SK-N-SH (cell line): ENCODE measurements at regions not wholly inside any gene's neighbourhood (a gene's known extent, or its start where the extent isn't known, plus 50 kb on each side); places are given as distances from the start of the nearest gene placed in this dataset.
"Not testable (repeated sequence)": the region's sequence is repeated elsewhere in the genome, so short reads cannot be mapped to it uniquely, and the experiment has no call there.

Experiments used
- CTCF ChIA-PET: fragments of 300-600, 350-600 bp; formaldehyde crosslinking; extraction: SDS; loops from one replicate; lab custom pipeline; 2021; lab: Yijun Ruan, JAX
- POLR2A ChIA-PET: fragments of 350-600 bp; sonication (Branson Sonifier 250); formaldehyde crosslinking; extraction: SDS; loops from one replicate; lab custom pipeline; 2020; ENCODE audit warnings: antibody characterized with exemption, inconsistent platforms; lab: Yijun Ruan, JAX
- DNase-seq: peaks from one replicate; pipeline ENCODE4 v3.0.0; 2012
- H2AFZ ChIP-seq: fragments of 200-600 bp; sonication (generic); 2 replicates; pipeline ENCODE4 v1.8.1; 2016; ENCODE audit warnings: antibody characterized with exemption, mild to moderate bottlenecking, low read depth
- H3F3A ChIP-seq: fragments of 200-600 bp; sonication (generic); replicated peaks from 2 replicates; pipeline ENCODE3; 2016; ENCODE audit warnings: antibody characterized with exemption, mild to moderate bottlenecking; ENCODE audit not compliant: insufficient read depth
- H3K27ac ChIP-seq, 2 experiments: fragments of 200-500 bp in 1 of 2; fragments of 200-600 bp in 1 of 2; sonication (Bioruptor generic) in 1 of 2; sonication (generic), shearing (Covaris generic) in 1 of 2; 2 replicates each; pipeline versions ENCODE4 v1.5.1 to v1.6.1; 2014 to 2016; ENCODE audit warnings: low read depth in 2 of 2, inconsistent platforms in 1 of 2, low read length in 1 of 2, mild to moderate bottlenecking in 1 of 2, mixed read lengths in 1 of 2
- H3K27me3 ChIP-seq: fragments of 200-600 bp; sonication (generic), shearing (Covaris generic); 2 replicates; pipeline ENCODE4 v1.6.1; 2016; ENCODE audit warnings: mixed run types; ENCODE audit not compliant: insufficient read depth
- H3K36me3 ChIP-seq, 2 experiments: fragments of 200-500 bp in 1 of 2; fragments of 200-600 bp in 1 of 2; sonication (Bioruptor generic) in 1 of 2; sonication (generic) in 1 of 2; replicated peaks in 1 of 2; 2 replicates each; pipeline versions ENCODE3 to v1.5.1; 2014 to 2016; ENCODE audit warnings: low read length in 1 of 2, mild to moderate bottlenecking in 1 of 2; ENCODE audit not compliant: insufficient read depth in 2 of 2, control insufficient read depth in 1 of 2
- H3K4me1 ChIP-seq, 2 experiments: fragments of 200-500 bp in 1 of 2; fragments of 200-600 bp in 1 of 2; sonication (Bioruptor generic) in 1 of 2; sonication (generic), shearing (Covaris generic) in 1 of 2; 2 replicates each; pipeline versions ENCODE4 v1.5.1 to v1.6.1; 2014 to 2016; ENCODE audit warnings: low read depth in 1 of 2, low read length in 1 of 2, mixed run types in 1 of 2; ENCODE audit not compliant: insufficient read depth in 2 of 2, control insufficient read depth in 1 of 2
- H3K4me2 ChIP-seq: fragments of 200-600 bp; sonication (generic), shearing (Covaris generic); 2 replicates; pipeline ENCODE4 v1.6.1; 2017; ENCODE audit warnings: mixed run types
- H3K4me3 ChIP-seq, 2 experiments: fragments of 200-500 bp in 1 of 2; fragments of 200-600 bp in 1 of 2; sonication (Bioruptor generic) in 1 of 2; sonication (generic), shearing (Covaris generic) in 1 of 2; 2 replicates each; pipeline versions ENCODE4 v1.5.1 to v1.8.1; 2014 to 2016; ENCODE audit warnings: low read depth in 2 of 2, inconsistent platforms in 1 of 2, low read length in 1 of 2, mild to moderate bottlenecking in 1 of 2, mixed read lengths in 1 of 2, moderate library complexity in 1 of 2
- H3K79me2 ChIP-seq: fragments of 200-600 bp; sonication (generic); 2 replicates; pipeline ENCODE4 v1.8.1; 2017; ENCODE audit warnings: mild to moderate bottlenecking; ENCODE audit not compliant: insufficient read depth
- H3K9ac ChIP-seq: fragments of 200-600 bp; sonication (generic); 2 replicates; pipeline ENCODE4 v1.6.1; 2017; ENCODE audit warnings: mixed run types
- H3K9me2 ChIP-seq: fragments of 200-600 bp; sonication (generic); 2 replicates; pipeline ENCODE4 v1.6.1; 2017; ENCODE audit warnings: mixed run types
- H3K9me3 ChIP-seq: fragments of 200-600 bp; sonication (generic); 2 replicates; pipeline ENCODE4 v1.6.1; 2017; ENCODE audit warnings: mixed run types, mild to moderate bottlenecking, moderate library complexity
- H4K20me1 ChIP-seq: fragments of 200-600 bp; sonication (generic); 2 replicates; pipeline ENCODE4 v1.6.1; 2017; ENCODE audit warnings: mild to moderate bottlenecking, mixed run types; ENCODE audit not compliant: insufficient read depth
- WGBS: methylation state at CpG from one replicate; pipeline ENCODE4 v1.1.6; 2017; ENCODE audit warnings: low lambda C conversion rate; 5-methylcytosine and 5-hydroxymethylcytosine counted together

DNA sequence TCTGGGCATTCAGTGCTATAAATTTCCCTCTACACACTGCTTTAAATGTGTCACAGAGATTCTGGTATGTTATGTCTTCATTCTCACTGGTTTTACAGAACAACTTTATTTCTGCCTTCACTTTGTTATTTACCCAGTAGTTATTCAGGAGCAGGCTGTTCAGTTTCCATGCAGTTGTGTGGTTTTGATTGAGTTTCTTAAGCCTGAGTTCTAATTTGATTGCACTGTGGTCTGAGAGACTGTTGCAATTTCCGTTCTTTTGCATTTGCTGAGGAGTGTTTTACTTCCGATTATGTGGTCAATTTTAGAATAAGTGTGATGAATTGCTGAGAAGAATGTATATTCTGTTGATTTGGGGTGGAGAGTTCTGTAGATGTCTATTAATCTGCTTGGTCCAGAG, 50.1 kb upstream of the HCRTR2 start:
- H4K20me1 ChIP-seq, H3K27me3 ChIP-seq, H3K4me1 ChIP-seq, H3F3A ChIP-seq, CTCF ChIA-PET, H3K4me2 ChIP-seq, DNase-seq, H3K27ac ChIP-seq, H3K9me2 ChIP-seq, H3K36me3 ChIP-seq, H3K79me2 ChIP-seq, H3K9ac ChIP-seq, H2AFZ ChIP-seq, H3K9me3 ChIP-seq, H3K4me3 ChIP-seq, POLR2A ChIA-PET: not testable (repeated sequence)
- WGBS = 0% methylated on average over 2 of the region's 2 CpGs
